GM19324 (cell line): ENCODE measurements at regions not wholly inside any gene's neighbourhood (a gene's known extent, or its start where the extent isn't known, plus 50 kb on each side); places are given as distances from the start of the nearest gene placed in this dataset.

Experiments used
- ATAC-seq: cut with Tn5 transposase; IDR thresholded peaks from one replicate; pipeline ENCODE4 v1.9.1; 2021; ENCODE audit warnings: mild to moderate bottlenecking, moderate library complexity; ENCODE audit not compliant: unreplicated experiment, low FRiP score

DNA sequence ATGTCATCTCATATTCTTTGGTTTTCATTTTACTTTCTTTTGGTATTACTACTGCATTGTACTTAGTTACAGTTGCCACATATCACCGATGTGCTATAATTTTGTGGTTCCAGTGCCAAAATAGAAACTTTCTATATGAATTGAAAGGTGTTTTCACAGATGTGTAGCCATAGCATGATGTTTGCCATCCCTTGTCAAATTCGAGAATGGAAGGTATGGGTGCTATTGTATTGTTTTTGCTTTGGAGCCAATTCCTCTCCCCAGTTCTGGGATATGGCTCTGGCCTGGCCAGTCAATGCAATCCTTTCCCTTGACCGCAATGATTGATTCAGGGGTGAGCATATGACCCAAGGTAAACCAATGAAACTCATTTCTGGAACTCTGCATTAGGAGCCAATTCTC, 86.2 kb upstream of the RPS6KA3 start:
- ATAC-seq, result no peak

- ATAC-seq, result no peak
Measured at GRCh38 chrX:20352504-20352903, 85.8 kb upstream of the RPS6KA3 start.

DNA sequence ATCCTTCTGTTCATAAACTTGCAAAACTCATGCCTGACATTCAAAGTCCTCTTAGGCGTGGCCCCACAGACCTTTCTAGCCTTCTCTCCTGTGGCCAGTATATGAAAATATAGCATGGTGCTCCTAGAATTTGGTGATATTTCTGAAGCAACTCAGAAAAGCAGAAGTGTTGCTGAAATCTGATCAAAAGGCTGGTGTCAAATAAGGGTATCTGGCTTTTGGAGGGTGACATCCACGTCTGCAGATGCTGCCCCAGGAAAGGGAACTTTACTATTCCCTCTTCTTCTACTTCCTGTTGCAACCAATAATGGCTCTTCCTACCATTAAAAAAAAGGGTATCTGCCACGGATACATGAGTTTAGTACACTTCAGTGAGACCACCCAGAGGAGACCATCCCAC, 83.9 kb upstream of the RPS6KA3 start:
- ATAC-seq, result no peak

GRCh38 chrX:20348139-20348538, 81.4 kb upstream of the RPS6KA3 start:
- no peak for ATAC-seq

- ATAC-seq, result no peak
Measured at GRCh38 chrX:20347481-20347880, 80.8 kb upstream of the RPS6KA3 start.

- no peak for ATAC-seq
Measured at GRCh38 chrX:20333672-20334071, 67.0 kb upstream of the RPS6KA3 start.

- no peak for ATAC-seq
Measured at GRCh38 chrX:20330545-20330944, 63.8 kb upstream of the RPS6KA3 start.

DNA sequence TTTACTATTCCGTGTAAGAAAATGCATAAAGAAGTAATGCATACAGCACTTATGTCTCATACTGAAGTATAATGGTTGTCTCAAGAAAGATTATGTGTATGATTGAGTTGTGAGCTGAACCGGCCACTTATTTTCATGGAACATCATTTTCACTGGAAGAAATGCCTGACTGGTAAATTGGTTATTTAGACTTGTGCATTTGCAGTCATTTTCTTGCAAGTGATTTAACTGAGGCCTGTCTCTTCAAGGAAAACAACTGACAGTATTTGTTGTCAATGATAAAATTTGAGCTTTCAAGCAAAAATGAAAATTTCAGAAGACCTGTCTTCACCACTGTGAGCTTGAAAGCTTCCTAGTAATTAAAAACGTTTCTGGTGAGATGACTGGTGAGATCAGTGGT, 62.7 kb upstream of the RPS6KA3 start:
- no peak for ATAC-seq

DNA sequence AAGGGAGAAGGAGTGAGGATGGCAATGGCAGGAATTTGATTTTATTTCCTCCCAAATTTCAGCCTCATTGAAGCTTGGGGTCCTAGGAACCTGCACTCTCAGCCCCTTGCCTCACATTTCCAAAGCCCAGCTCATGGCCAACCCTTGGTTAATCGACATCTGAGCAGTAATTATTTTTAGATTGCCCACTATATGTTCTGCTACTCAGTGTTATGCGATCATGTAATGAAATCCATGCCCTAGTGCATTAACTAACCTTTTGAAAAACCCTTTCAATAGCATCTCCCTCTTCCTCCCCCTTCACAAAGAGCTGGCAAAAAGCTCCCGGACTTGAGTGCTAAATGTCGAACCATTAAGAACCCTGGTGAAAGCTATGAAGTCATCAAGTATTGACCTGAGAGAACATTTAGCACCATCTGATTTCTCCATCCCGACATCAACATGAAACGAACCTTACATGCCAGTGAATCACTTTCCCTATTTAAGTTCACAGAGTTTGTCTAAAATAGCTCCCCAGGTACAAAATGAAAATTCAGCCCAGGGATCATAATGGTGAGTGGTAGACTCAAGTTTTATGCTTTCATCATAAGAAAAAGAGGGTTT, 59.2 kb upstream of the RPS6KA3 start:
- ATAC-seq, result no peak

- no peak for ATAC-seq
Measured at GRCh38 chrX:20322887-20323286, 56.2 kb upstream of the RPS6KA3 start.

GRCh38 chrX:20320461-20321159, 53.9 kb upstream of the RPS6KA3 start:
- ATAC-seq, result peak; percentile 87

DNA sequence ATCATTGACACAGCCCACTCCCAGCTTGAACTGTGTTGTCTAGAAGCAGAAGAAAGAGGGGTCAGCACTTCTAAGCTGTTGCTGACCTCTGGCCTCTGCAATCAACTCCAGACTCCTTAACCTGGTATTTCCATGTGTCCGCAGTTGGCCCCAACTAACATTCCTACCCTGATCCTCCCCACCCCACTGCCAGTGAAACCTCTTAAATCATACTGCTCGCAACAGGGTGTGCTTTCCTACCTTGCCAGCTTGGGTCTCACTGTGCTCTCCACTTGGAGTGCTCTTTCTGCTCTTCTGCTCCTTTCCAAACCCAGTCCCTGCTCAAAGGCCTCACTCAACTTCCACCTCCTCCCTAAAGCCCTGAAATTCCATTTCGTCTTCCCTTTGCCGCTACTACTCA, 52.3 kb upstream of the RPS6KA3 start:
- no peak for ATAC-seq

DNA sequence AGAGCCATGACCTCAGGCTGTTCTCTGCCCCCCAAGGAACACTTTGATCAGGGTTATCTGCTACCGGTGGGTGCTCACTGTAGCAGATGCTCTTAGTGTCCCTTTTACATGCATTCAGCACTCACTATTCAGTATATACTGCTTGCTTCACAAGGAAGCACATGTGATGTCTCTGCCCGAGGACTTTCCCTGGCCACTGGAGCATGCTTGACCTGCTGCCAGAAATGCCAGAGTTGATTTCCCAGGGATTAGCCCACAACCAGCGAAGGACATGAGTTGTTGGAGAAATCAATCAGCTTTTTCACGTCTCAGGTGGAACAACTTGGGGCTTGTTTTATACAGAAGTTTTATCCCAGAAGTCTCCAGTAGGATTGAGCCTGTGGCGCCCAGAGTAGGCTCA, 51.2 kb upstream of the RPS6KA3 start:
- ATAC-seq, result no peak
